K562 (cell line): ENCODE measurements at regions not wholly inside any gene's neighbourhood (a gene's known extent, or its start where the extent isn't known, plus 50 kb on each side); places are given as distances from the start of the nearest gene placed in this dataset.

ENCODE experiments used
- ATAC-seq: fragments of 200-7000 bp; cut with Tn5 transposase; 3 replicates; pipeline ENCODE4 v1.9.1; 2020; ENCODE audit warnings: moderate library complexity
- BruUV-seq: library from RNA; stranded (reverse); fragments of 400-500 nt; replicated peaks from 2 replicates; lab custom pipeline; 2021; lab: Mats Ljungman, UMichigan
- CTCF ChIA-PET: fragments of 300-600 bp; formaldehyde crosslinking; extraction: SDS; loops from one replicate; lab custom pipeline; 2021; ENCODE audit warnings: low intra/inter-chr PET ratio; lab: Yijun Ruan, JAX
- POLR2A ChIA-PET: fragments of 300-600, 350-650 bp; sonication (Branson Sonifier 250); formaldehyde crosslinking; extraction: SDS; loops from one replicate; lab custom pipeline; 2021; ENCODE audit warnings: antibody characterized with exemption, inconsistent platforms; lab: Yijun Ruan, JAX
- DNase-seq, 4 experiments: peaks; one replicate each; pipeline versions ENCODE4 v3.0.0 to v3.0.0-alpha.2; 2011 to 2018; ENCODE audit warnings: low spot score in 3 of 4, mixed read lengths in 3 of 4; ENCODE audit errors: extremely low read depth in 1 of 4
- FAIRE-seq: peaks from 2 replicates; lab custom pipeline; 2011; peaks lifted over from hg19 to GRCh38; lab: Jason Lieb, UNC
- H2AFZ ChIP-seq: 2 replicates; pipeline ENCODE4 v1.6.0; 2011; ENCODE audit warnings: low read depth, low read length, control low read depth, inconsistent platforms
- H3K27ac ChIP-seq: fragments of 200-600 bp; 3 replicates; pipeline ENCODE4 v1.8.0; 2011; ENCODE audit warnings: low read depth, mild to moderate bottlenecking, control low read depth, inconsistent platforms, low read length, moderate library complexity, mixed read lengths; ENCODE audit errors: extremely low read depth
- H3K27me3 ChIP-seq, 2 experiments: fragments of 300-600 bp in 1 of 2; 2 replicates in 1 of 2; 3 replicates in 1 of 2; pipeline versions ENCODE4 v1.6.0 to v1.8.0; 2011; ENCODE audit warnings: inconsistent platforms in 2 of 2, low read length in 2 of 2, mild to moderate bottlenecking in 1 of 2, mixed read lengths in 1 of 2, moderate library complexity in 1 of 2; ENCODE audit not compliant: control insufficient read depth in 2 of 2, insufficient read depth in 2 of 2
- H3K36me3 ChIP-seq: fragments of 300-600 bp; 3 replicates; pipeline ENCODE4 v1.8.0; 2011; ENCODE audit warnings: mild to moderate bottlenecking, low read length, inconsistent platforms; ENCODE audit not compliant: control insufficient read depth, insufficient read depth
- H3K4me1 ChIP-seq, 2 experiments: fragments of 200-600 bp in 1 of 2; replicated peaks in 1 of 2; 2 replicates in 1 of 2; 3 replicates in 1 of 2; pipeline versions ENCODE4 v1.5.1 to v1.8.0; 2011; ENCODE audit warnings: inconsistent platforms in 2 of 2, low read length in 2 of 2, mild to moderate bottlenecking in 1 of 2, mixed read lengths in 1 of 2, moderate library complexity in 1 of 2; ENCODE audit not compliant: control insufficient read depth in 2 of 2, insufficient read depth in 2 of 2
- H3K4me2 ChIP-seq: 2 replicates; pipeline ENCODE4 v1.6.1; 2011; ENCODE audit warnings: low read length, control low read depth, inconsistent platforms, mixed read lengths; ENCODE audit not compliant: insufficient read depth
- H3K4me3 ChIP-seq: fragments of 200-600 bp; sonication (generic), shearing (Covaris generic); 2 replicates; pipeline ENCODE4 v1.5.1; 2016; ENCODE audit warnings: control low read depth, inconsistent platforms
- H3K79me2 ChIP-seq: fragments of 200-600 bp; 3 replicates; pipeline ENCODE4 v1.8.0; 2011; ENCODE audit warnings: low read length, inconsistent platforms; ENCODE audit not compliant: control insufficient read depth, insufficient read depth
- H3K9ac ChIP-seq, 2 experiments: 2 replicates each; pipeline versions ENCODE4 v1.6.0 to v1.6.1; 2011; ENCODE audit warnings: low read depth in 2 of 2, low read length in 2 of 2, control low read depth in 1 of 2, inconsistent platforms in 1 of 2, mild to moderate bottlenecking in 1 of 2, mixed read lengths in 1 of 2; ENCODE audit not compliant: insufficient read depth in 1 of 2
- H3K9me1 ChIP-seq: one replicate; pipeline ENCODE4 v1.6.0; 2011; ENCODE audit warnings: inconsistent platforms, mild to moderate bottlenecking, low read length, moderate library complexity; ENCODE audit not compliant: control insufficient read depth, insufficient read depth
- H3K9me3 ChIP-seq: replicated peaks from 2 replicates; pipeline ENCODE4 v1.5.1; 2011; ENCODE audit warnings: low read depth, low read length, inconsistent platforms; ENCODE audit not compliant: control insufficient read depth, insufficient read depth
- H4K20me1 ChIP-seq: replicated peaks from 2 replicates; pipeline ENCODE4 v1.6.1; 2011; ENCODE audit warnings: low read length, inconsistent platforms, mixed read lengths; ENCODE audit not compliant: control insufficient read depth, insufficient read depth
- CCAR2 ChIP-seq: fragments of 200-400 bp; formaldehyde crosslinking; IDR thresholded peaks from 2 replicates; pipeline ENCODE4 v1.6.1; 2017; ENCODE audit warnings: mild to moderate bottlenecking, low read depth, low read length
- CLOCK ChIP-seq: fragments of 250-450 bp; sonication (Bioruptor Pico); IDR thresholded peaks from 2 replicates; pipeline ENCODE4 v1.4.0; 2020; ENCODE audit warnings: mild to moderate bottlenecking, moderate library complexity, borderline replicate concordance
- CREB3L1 ChIP-seq: fragments of 450-650 bp; IDR thresholded peaks from 2 replicates; pipeline ENCODE4 v1.6.1; 2014; ENCODE audit warnings: low read depth, mild to moderate bottlenecking, moderate library complexity, borderline replicate concordance
- DEAF1 ChIP-seq: fragments of 450-650 bp; formaldehyde crosslinking; IDR thresholded peaks from 2 replicates; pipeline ENCODE4 v1.4.0; 2020; ENCODE audit warnings: mild to moderate bottlenecking, moderate library complexity
- E2F1 ChIP-seq: sonication (generic); formaldehyde crosslinking; IDR thresholded peaks from 2 replicates; pipeline ENCODE4 v1.8.1; 2023; ENCODE audit warnings: mild to moderate bottlenecking, missing genetic modification reagents, moderate library complexity
- ETV6 ChIP-seq, 3 experiments: fragments of 150-350 bp in 1 of 3; sonication (generic) in 1 of 3; formaldehyde crosslinking in 1 of 3; IDR thresholded peaks; 2 replicates each; pipeline versions ENCODE4 v1.6.1 to v1.8.0; 2014 to 2022; ENCODE audit warnings: borderline replicate concordance in 2 of 3, low read depth in 2 of 3, antibody characterized with exemption in 1 of 3, low read length in 1 of 3, mild to moderate bottlenecking in 1 of 3, missing genetic modification reagents in 1 of 3
- GABPA ChIP-seq: fragments of 200-800 bp; sonication (Bioruptor generic); conservative IDR thresholded peaks from 2 replicates; pipeline ENCODE4 v1.6.1; 2016; ENCODE audit warnings: low read depth, missing genetic modification characterization, missing compliant biosample characterization
- PHTF2 ChIP-seq: fragments of 250-450 bp; sonication (Bioruptor Pico); IDR thresholded peaks from 2 replicates; pipeline ENCODE4 v1.5.0; 2021; ENCODE audit warnings: mild to moderate bottlenecking
- POLR3A ChIP-seq: IDR thresholded peaks from 2 replicates; pipeline ENCODE4 v1.6.1; 2011; ENCODE audit warnings: borderline replicate concordance, mild to moderate bottlenecking, moderate library complexity; ENCODE audit not compliant: insufficient read length, insufficient read depth; ENCODE audit errors: extremely low read depth
- RAD21 ChIP-seq, 2 experiments: fragments of 250-450 bp in 1 of 2; fragments of 450-650 bp in 1 of 2; sonication (Bioruptor Pico) in 1 of 2; formaldehyde crosslinking in 1 of 2; IDR thresholded peaks in 1 of 2; conservative IDR thresholded peaks in 1 of 2; 2 replicates each; pipeline versions ENCODE4 v1.4.0 to v1.8.0; 2020 to 2022; ENCODE audit warnings: mild to moderate bottlenecking in 2 of 2, moderate library complexity in 1 of 2
- ZBTB1 ChIP-seq: sonication (generic); formaldehyde crosslinking; IDR thresholded peaks from 2 replicates; pipeline ENCODE4 v1.8.1; 2023; ENCODE audit warnings: missing genetic modification reagents, low read depth, mild to moderate bottlenecking, borderline replicate concordance
- ZNF3 ChIP-seq: fragments of 250-450 bp; sonication (Bioruptor Pico); IDR thresholded peaks from 2 replicates; pipeline ENCODE4 v1.5.0; 2021; ENCODE audit warnings: mild to moderate bottlenecking, moderate library complexity
- ZNF347 ChIP-seq: fragments of 450-650 bp; formaldehyde crosslinking; IDR thresholded peaks from 2 replicates; pipeline ENCODE4 v1.4.0; 2020; ENCODE audit warnings: low read depth, mild to moderate bottlenecking, moderate library complexity
- WGBS: fragments of 100-300 bp; shearing (Covaris generic); methylation state at CpG from one replicate; pipeline ENCODE4 v1.1.6; 2016; ENCODE audit warnings: low coverage, mixed read lengths; ENCODE audit not compliant: insufficient coverage; ENCODE audit errors: missing lambda C conversion rate; 5-methylcytosine and 5-hydroxymethylcytosine counted together
- in situ Hi-C: fragments of 300-500 bp; cut with MboI; formaldehyde crosslinking; loops from 4 replicates; pipeline ENCODE4 v1.15.0; 2018; ENCODE audit warnings: inconsistent platforms, mixed read lengths
- intact Hi-C: fragments of 100-400 bp; cut with micrococcal nuclease; formaldehyde crosslinking; loops from 2 replicates; pipeline ENCODE4 v1.14.2; 2022

- CTCF ChIA-PET = no interaction called here
Measured at GRCh38 chr15:24150542-24150941, 463.4 kb upstream of the NDN start.

More at GRCh38 chr15:24150542-24150941, 463.4 kb upstream of the NDN start:
- Histone ChIP-seq H3K79me2 (no peaks in the 10 kb centered on the region), H3K9me3 (no peaks in the 10 kb centered on the region), H3K4me2 (no peak overlapping the region), H3K9ac (no peak overlapping the region), H3K4me3 (no peak overlapping the region), H3K27me3 (no peaks in the 10 kb centered on the region), H4K20me1 (no peaks in the 10 kb centered on the region), H3K36me3 (no peaks in the 10 kb centered on the region), H3K9me1 (no peaks in the 10 kb centered on the region), H3K4me1 (no peaks in the 10 kb centered on the region), H2AFZ (no peak overlapping the region), H3K27ac (no peak overlapping the region)
- in situ Hi-C loops = no loop called here
- DNase-seq (no peak), FAIRE-seq (no peak), ATAC-seq (no peak)
- POLR2A ChIA-PET = no interaction called here
- TF ChIP-seq GABPA (tag) (no peak), ZNF3 (no peak), POLR3A (no peak), ZNF347 (CRISPR knock-in tag) (no peak), ZBTB1 (CRISPR knock-in tag) (no peak), ETV6 (IDR thresholded peaks at IDR 0.05; ENCODE audit: borderline replicate concordance in 1 of 2, low read depth in 2 of 2, low read length in 1 of 2) (no peak), ETV6 (CRISPR knock-in tag; IDR thresholded peaks at IDR 0.05; ENCODE audit: borderline replicate concordance) (no peak), CREB3L1 (no peak), CCAR2 (no peak), PHTF2 (CRISPR knock-in tag) (no peak), CLOCK (CRISPR knock-in tag) (no peak), DEAF1 (CRISPR knock-in tag) (no peak), RAD21 (CRISPR knock-in tag; conservative IDR thresholded peaks at IDR 0.05 in 1 of 2, IDR thresholded peaks at IDR 0.05 in 1 of 2) (no peak), E2F1 (CRISPR knock-in tag) (no peak)
- no TSS peak for BruUV-seq
- intact Hi-C loops = no loop called here
- 0% methylated on average over 2 of the region's 2 CpGs for WGBS
